ENCODE measurements at regions not wholly inside any gene's neighbourhood (a gene's known extent, or its start where the extent isn't known, plus 50 kb on each side); places are given as distances from the start of the nearest gene placed in this dataset.

DNA sequence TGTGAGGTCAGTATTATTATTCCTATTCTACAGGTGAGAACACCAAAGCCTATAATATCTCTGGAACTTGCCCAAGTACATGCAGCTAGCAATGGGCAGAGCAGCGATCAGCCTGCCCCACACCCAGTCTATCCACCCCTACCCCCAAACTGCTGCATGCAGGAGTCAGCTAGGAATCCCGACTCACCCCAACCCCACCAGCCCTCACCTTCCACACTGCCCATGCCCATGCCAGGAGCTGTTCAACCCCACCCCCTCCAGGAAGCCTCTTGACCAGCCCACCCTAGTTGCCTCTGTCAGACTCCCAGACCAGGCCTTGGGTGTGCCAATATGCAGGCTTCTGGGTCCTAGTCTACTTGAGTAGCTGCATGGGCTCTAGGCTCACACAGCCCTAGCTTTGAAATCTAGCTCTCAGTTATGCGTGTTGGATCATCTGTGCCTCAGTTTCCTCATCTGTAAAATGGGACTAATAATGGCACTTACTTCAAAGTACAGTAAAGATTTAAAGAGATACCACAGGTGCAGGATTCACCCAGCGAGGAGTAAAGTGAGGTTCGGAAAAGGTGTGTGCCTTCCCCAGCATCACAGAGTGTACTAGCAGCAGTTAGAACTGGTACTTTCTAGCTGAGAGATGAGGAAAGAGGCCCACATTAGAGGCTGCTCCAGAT lies 173.2 kb downstream of the VEGFA start:
- H3K4me1 ChIP-seq, result peaks cover 0 to 6% of the 10 kb centered on the region in 2 donors
- in situ Hi-C loops (cut with MboI; ENCODE audit: low sequenced_read_pairs in 4 of 4) (no loop called here), intact Hi-C loops (cut with DNase I; ENCODE audit: low total_unique reads) (no loop called here)
- H3K27me3 ChIP-seq, result no peaks in the 10 kb centered on the region
- no peaks in the 10 kb centered on the region for H3K36me3 ChIP-seq
- no peaks in the 10 kb centered on the region for H3K9me3 ChIP-seq
- H3K4me3 ChIP-seq, result no peak overlapping the region
- ATAC-seq, result no peak
- H3K27ac ChIP-seq, result no peak overlapping the region
- no peak for DNase-seq
- no peak for TF ChIP-seq POLR2A (IDR thresholded peaks at IDR 0.05)

DNA sequence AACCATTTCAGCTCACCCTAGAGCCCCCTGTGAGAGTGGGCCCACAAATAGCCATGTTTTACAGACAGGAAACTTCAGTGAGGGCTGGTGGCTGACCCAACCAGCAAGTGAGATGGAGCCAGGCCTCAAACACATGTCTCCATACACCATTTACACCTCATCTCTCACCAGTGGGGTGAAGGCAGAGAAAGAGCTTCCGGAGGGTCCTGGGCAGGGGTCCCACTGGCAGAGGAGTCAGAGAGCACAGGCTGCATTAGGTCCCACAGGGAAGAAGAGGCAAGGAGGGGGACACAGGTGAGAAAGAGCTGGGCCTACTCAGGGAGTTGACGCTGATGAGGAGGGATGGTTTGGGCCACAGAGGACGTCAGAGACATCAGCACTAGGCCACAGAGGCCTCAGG lies 172.6 kb downstream of the VEGFA start:
- no peaks in the 10 kb centered on the region for H3K9me3 ChIP-seq
- in situ Hi-C loops (cut with MboI; ENCODE audit: low sequenced_read_pairs in 4 of 4) (no loop called here), intact Hi-C loops (cut with DNase I; ENCODE audit: low total_unique reads) (no loop called here)
- no peaks in the 10 kb centered on the region for H3K27me3 ChIP-seq
- H3K27ac ChIP-seq, result no peak overlapping the region
- TF ChIP-seq, protein P1, sequence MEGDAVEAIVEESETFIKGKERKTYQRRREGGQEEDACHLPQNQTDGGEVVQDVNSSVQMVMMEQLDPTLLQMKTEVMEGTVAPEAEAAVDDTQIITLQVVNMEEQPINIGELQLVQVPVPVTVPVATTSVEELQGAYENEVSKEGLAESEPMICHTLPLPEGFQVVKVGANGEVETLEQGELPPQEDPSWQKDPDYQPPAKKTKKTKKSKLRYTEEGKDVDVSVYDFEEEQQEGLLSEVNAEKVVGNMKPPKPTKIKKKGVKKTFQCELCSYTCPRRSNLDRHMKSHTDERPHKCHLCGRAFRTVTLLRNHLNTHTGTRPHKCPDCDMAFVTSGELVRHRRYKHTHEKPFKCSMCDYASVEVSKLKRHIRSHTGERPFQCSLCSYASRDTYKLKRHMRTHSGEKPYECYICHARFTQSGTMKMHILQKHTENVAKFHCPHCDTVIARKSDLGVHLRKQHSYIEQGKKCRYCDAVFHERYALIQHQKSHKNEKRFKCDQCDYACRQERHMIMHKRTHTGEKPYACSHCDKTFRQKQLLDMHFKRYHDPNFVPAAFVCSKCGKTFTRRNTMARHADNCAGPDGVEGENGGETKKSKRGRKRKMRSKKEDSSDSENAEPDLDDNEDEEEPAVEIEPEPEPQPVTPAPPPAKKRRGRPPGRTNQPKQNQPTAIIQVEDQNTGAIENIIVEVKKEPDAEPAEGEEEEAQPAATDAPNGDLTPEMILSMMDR (IDR thresholded peaks at IDR 0.05 in 4 of 5, conservative IDR thresholded peaks at IDR 0.05 in 1 of 5), result no peak
- TF ChIP-seq POLR2A (IDR thresholded peaks at IDR 0.05), result no peak
- H3K4me3 ChIP-seq, result no peak overlapping the region
- no peaks in the 10 kb centered on the region for H3K36me3 ChIP-seq
- ATAC-seq (no peak), DNase-seq (no peak)
- peaks cover 0 to 6% of the 10 kb centered on the region in 2 donors for H3K4me1 ChIP-seq

DNA sequence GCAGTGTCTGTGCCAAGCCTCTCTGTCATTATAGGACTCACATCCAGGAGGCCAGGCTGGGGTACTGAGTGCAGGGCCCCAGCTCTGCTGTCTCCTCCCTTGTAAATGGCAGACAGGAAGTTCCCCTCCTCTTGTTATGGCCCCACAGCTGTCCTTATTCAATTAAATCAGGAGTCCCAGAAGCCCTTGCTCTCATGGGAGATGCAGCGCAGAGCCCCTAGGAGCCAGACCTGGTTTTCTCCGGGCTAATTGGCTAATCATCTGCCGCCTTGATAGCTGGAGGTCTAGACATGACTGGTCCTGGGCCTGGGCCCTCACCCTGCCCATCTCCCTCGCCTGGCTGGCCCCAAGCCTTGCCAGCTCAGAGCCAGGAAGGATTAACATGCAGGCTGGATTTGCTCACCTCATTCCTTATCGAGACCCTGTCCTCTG lies 172.0 kb downstream of the VEGFA start:
- H3K36me3 ChIP-seq, result no peaks in the 10 kb centered on the region
- peaks cover 0 to 10% of the 10 kb centered on the region in 2 donors for H3K4me1 ChIP-seq
- no peak overlapping the region for H3K27ac ChIP-seq
- in situ Hi-C loops (cut with MboI; ENCODE audit: low sequenced_read_pairs in 4 of 4), result no loop called here
- H3K27me3 ChIP-seq, result no peaks in the 10 kb centered on the region
- no peak for DNase-seq
- intact Hi-C loops (cut with DNase I; ENCODE audit: low total_unique reads), result no loop called here
- TF ChIP-seq POLR2A (IDR thresholded peaks at IDR 0.05), result no peak
- TF ChIP-seq, protein P1 (IDR thresholded peaks at IDR 0.05 in 4 of 5, conservative IDR thresholded peaks at IDR 0.05 in 1 of 5), result no peak
- H3K9me3 ChIP-seq, result no peaks in the 10 kb centered on the region
- ATAC-seq, result no peak
- no peak overlapping the region for H3K4me3 ChIP-seq

DNA sequence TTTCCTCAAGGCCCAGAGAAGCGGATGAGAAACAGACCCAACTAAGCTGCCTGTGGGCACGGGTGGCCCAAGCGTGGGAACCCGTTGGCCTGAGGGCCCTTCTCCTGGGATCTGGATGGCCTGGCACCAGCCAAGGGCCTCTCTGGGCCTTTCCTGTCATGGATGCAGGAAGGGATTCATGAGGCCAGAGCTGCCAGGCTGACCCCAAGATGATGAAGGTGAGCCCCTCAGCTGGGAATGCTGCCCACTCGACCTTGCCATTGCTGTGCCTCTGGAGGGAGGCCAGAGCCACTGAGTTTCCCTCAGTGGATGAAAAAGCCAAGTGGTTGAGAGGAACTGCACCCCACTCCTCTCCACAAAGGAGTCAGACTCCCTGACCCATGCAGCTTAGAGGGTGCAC lies 171.2 kb downstream of the VEGFA start:
- H3K36me3 ChIP-seq, result no peaks in the 10 kb centered on the region
- TF ChIP-seq, protein P1 (IDR thresholded peaks at IDR 0.05 in 4 of 5, conservative IDR thresholded peaks at IDR 0.05 in 1 of 5), result no peak
- TF ChIP-seq POLR2A (IDR thresholded peaks at IDR 0.05), result no peak
- H3K27ac ChIP-seq, result no peak overlapping the region
- no peaks in the 10 kb centered on the region for H3K9me3 ChIP-seq
- ATAC-seq (no peak), DNase-seq (no peak)
- in situ Hi-C loops (cut with MboI; ENCODE audit: low sequenced_read_pairs in 4 of 4), result no loop called here
- H3K27me3 ChIP-seq, result no peaks in the 10 kb centered on the region
- peaks cover 0 to 19% of the 10 kb centered on the region in 2 donors for H3K4me1 ChIP-seq
- intact Hi-C loops (cut with DNase I; ENCODE audit: low total_unique reads), result no loop called here
- H3K4me3 ChIP-seq, result no peak overlapping the region

DNA sequence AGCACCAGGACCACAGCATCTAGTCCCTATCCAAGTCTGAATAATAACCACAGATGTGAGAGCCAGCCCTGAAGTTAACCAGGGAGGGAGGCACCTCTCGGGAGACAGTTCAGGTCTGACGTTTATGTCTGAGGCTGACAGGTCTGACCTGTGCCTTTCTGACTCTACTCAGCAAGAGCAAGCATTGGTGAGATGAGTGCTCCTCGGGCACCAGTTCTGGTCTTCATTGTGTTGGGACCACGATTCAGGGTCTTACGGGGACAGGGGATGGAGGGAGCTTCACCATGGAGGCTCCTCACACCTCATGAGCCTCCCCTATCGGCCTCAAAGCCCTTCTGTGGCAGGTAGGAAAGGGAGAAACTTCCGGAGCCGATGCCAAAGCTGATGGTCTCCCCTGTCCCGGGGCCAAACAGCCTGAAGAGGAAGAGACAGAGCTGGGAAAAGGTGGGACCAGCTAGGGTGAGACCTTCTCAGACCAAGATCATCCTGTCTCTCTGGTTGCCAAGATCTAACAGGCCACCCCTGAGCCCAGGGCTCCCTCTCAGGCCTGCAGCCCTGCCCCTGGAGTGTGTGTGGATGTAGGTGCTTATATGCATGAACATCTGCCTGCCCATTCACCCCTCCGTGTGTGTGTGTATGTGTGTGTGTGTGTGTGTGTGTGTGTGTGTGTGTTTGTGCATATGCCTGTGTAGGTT lies 170.5 kb downstream of the VEGFA start:
- DNase-seq, result no peak
- TF ChIP-seq POLR2A (IDR thresholded peaks at IDR 0.05), result no peak
- TF ChIP-seq, protein P1 (IDR thresholded peaks at IDR 0.05 in 4 of 5, conservative IDR thresholded peaks at IDR 0.05 in 1 of 5), result no peak
- no peak for ATAC-seq
- Histone ChIP-seq H3K27ac (no peak overlapping the region), H3K27me3 (no peaks in the 10 kb centered on the region), H3K4me1 (peaks cover 0 to 25% of the 10 kb centered on the region in 2 donors), H3K4me3 (no peak overlapping the region), H3K36me3 (no peaks in the 10 kb centered on the region), H3K9me3 (no peaks in the 10 kb centered on the region)
- intact Hi-C loops (cut with DNase I; ENCODE audit: low total_unique reads) (no loop called here), in situ Hi-C loops (cut with MboI; ENCODE audit: low sequenced_read_pairs in 4 of 4) (no loop called here)
